Stomach (tissue), 8 donors: ENCODE measurements at regions not wholly inside any gene's neighbourhood (a gene's known extent, or its start where the extent isn't known, plus 50 kb on each side); places are given as distances from the start of the nearest gene placed in this dataset.
A peak's percentile ranks its signal among the peaks of the same experiment; 100 is the strongest.
"Not testable (repeated sequence)": the region's sequence is repeated elsewhere in the genome, so short reads cannot be mapped to it uniquely, and the experiment has no call there.

Experiments used
- DNase-seq, 2 donors: peaks; one replicate each; pipeline versions ENCODE4 v3.0.0 to v3.0.0-alpha.2; 2013 to 2019
- H3K27ac ChIP-seq, 5 donors: fragments of 200-600 bp in 4 of 5; sonication (generic) in 4 of 5; one replicate each; pipeline ENCODE4 v1.5.1; 2013 to 2019; ENCODE audit warnings: mild to moderate bottlenecking in 1 of 5, moderate library complexity in 1 of 5
- H3K27me3 ChIP-seq, 3 donors: fragments of 200-600 bp; sonication (generic); one replicate each; pipeline ENCODE4 v1.5.1; 2017 to 2019; ENCODE audit warnings: mixed run types in 1 of 3
- H3K36me3 ChIP-seq, 4 donors: fragments of 200-600 bp; sonication (generic); 1 replicate in 3 of 4; 2 replicates in 1 of 4; pipeline ENCODE4 v1.5.1; 2016 to 2019
- H3K4me1 ChIP-seq, 4 donors: fragments of 200-600 bp; sonication (generic); one replicate each; pipeline ENCODE4 v1.5.1; 2016 to 2019
- H3K4me3 ChIP-seq, 4 donors: fragments of 200-600 bp; sonication (generic) in 3 of 4; one replicate each; pipeline ENCODE4 v1.5.1; 2016 to 2019; ENCODE audit warnings: mild to moderate bottlenecking in 1 of 4
- H3K9me3 ChIP-seq, 4 donors: fragments of 200-600 bp; sonication (generic); one replicate each; pipeline ENCODE4 v1.5.1; 2016 to 2019
- EP300 ChIP-seq: sonication (generic); formaldehyde crosslinking; IDR thresholded peaks from one replicate; pipeline ENCODE4 v1.6.1; 2017; ENCODE audit warnings: antibody characterized with exemption
- POLR2A ChIP-seq, 4 donors: fragments of 450-650 bp; IDR thresholded peaks; one replicate each; pipeline ENCODE4 v1.6.1; 2016; ENCODE audit warnings: antibody characterized with exemption in 4 of 4, control low read depth in 2 of 4, mild to moderate bottlenecking in 1 of 4, moderate library complexity in 1 of 4
- POLR2AphosphoS5 ChIP-seq, 3 donors: sonication (generic); formaldehyde crosslinking; IDR thresholded peaks; one replicate each; pipeline ENCODE4 v1.6.1; 2016; ENCODE audit warnings: antibody characterized with exemption in 3 of 3
- WGBS, 5 donors: extraction: QIAGEN DNeasy Blood & Tissue Kit in 3 of 5; methylation state at CpG; one replicate each; pipeline versions ENCODE4 v1.1.5 to v1.1.7; 2013 to 2018; 5-methylcytosine and 5-hydroxymethylcytosine counted together
- intact Hi-C: fragments of 100-400 bp; cut with DNase I; formaldehyde crosslinking; loops from one replicate; pipeline ENCODE4 v1.15.1; 2023; ENCODE audit warnings: low total_unique reads
- TF ChIP-seq, protein P1 (sequence below), 7 experiments: fragments of 450-650 bp in 4 of 7; fragments of 200-600 bp in 3 of 7; sonication (generic) in 3 of 7; IDR thresholded peaks; one replicate each; pipeline ENCODE4 v1.5.1; 2016 to 2019; ENCODE audit warnings: antibody characterized with exemption in 7 of 7, control low read depth in 2 of 7, mild to moderate bottlenecking in 1 of 7
- donor health status: healthy with polysubstance abuse.
- donor health status: Bipolar disorder and iron deficiency.
- donor health status: healthy.

DNA sequence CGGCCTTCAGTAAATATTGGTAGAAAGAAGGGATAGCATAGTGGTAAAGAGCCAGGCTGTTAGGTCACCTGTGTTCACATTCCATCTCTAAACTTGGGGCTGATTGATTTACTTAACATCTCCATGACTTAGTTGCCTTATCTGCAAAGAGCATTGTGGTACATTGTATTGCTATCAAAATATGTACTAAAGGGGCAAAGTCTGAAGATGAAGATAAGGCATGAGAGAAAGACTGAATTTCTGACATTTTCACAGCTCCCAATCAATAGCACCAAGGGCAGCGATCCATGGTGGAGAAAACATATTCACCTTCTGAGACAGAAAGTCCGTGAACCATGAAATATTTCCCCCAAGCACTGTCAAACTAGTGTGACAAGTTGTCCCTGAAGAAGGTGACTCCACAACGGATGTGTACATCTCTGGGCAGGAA is 223.3 kb upstream of the STXBP5 start:
- no peak for DNase-seq

DNA sequence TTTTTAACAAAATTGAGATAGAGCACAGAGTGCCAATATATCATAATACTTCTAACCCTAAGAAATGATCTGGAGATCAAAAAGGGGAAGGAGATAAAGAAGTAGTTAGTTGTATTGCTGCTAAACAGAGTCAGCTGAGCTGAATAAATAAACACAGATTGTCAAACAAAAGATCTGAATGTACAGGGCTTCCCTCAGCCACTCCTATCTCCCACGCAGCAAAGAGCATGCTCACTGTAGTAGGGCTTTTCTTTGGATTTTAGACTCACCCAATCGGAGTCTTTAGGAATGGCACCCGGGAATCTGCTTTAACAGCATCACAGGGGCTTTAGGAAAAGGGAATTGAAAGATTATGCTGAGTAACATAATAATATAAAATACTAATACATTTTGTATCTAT is 222.2 kb upstream of the STXBP5 start:
- DNase-seq, result no peak
- Histone ChIP-seq H3K9me3 (peaks cover 0 to 1% (median 0%) of the 10 kb centered on the region in 4 donors), H3K27ac (no peak overlapping the region), H3K4me1 (peaks cover 0 to 5% (median 0%) of the 10 kb centered on the region in 4 donors), H3K36me3 (no peaks in the 10 kb centered on the region), H3K4me3 (no peak overlapping the region), H3K27me3 (no peaks in the 10 kb centered on the region)
- TF ChIP-seq POLR2AphosphoS5 (IDR thresholded peaks at IDR 0.05) (no peak), EP300 (no peak)
- intact Hi-C loops, result no loop called here
- WGBS, 5 donors, result 43 to 64% (median 56%) methylated on average over 3 of the region's 3 CpGs

More for the DNA sequence above, 223.3 kb upstream of the STXBP5 start:
- TF ChIP-seq POLR2AphosphoS5 (IDR thresholded peaks at IDR 0.05) (no peak), POLR2A (IDR thresholded peaks at IDR 0.05) (no peak), EP300 (no peak)
- TF ChIP-seq, protein P1, sequence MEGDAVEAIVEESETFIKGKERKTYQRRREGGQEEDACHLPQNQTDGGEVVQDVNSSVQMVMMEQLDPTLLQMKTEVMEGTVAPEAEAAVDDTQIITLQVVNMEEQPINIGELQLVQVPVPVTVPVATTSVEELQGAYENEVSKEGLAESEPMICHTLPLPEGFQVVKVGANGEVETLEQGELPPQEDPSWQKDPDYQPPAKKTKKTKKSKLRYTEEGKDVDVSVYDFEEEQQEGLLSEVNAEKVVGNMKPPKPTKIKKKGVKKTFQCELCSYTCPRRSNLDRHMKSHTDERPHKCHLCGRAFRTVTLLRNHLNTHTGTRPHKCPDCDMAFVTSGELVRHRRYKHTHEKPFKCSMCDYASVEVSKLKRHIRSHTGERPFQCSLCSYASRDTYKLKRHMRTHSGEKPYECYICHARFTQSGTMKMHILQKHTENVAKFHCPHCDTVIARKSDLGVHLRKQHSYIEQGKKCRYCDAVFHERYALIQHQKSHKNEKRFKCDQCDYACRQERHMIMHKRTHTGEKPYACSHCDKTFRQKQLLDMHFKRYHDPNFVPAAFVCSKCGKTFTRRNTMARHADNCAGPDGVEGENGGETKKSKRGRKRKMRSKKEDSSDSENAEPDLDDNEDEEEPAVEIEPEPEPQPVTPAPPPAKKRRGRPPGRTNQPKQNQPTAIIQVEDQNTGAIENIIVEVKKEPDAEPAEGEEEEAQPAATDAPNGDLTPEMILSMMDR (IDR thresholded peaks at IDR 0.05), result no peak
- Histone ChIP-seq H3K9me3 (no peaks in the 10 kb centered on the region), H3K4me1 (peaks cover 0 to 5% (median 0%) of the 10 kb centered on the region in 4 donors), H3K27me3 (no peaks in the 10 kb centered on the region), H3K36me3 (no peaks in the 10 kb centered on the region), H3K4me3 (no peak overlapping the region), H3K27ac (no peak overlapping the region)
- WGBS, 5 donors, result 40 to 55% (median 52%) methylated on average over 4 of the region's 4 CpGs
- intact Hi-C loops, result no loop called here

GRCh38 chr6:146984251-146984924 is 219.8 kb upstream of the STXBP5 start:
- DNase-seq, result no peak
- WGBS, 5 donors, result 51 to 67% (median 57%) methylated on average over 11 of the region's 11 CpGs
- Histone ChIP-seq H3K27me3 (no peaks in the 10 kb centered on the region), H3K4me3 (no peak overlapping the region), H3K9me3 (peaks cover 0 to 4% (median 0%) of the 10 kb centered on the region in 4 donors), H3K27ac (no peak overlapping the region), H3K4me1 (peaks cover 0 to 5% (median 0%) of the 10 kb centered on the region in 4 donors), H3K36me3 (no peaks in the 10 kb centered on the region)
- TF ChIP-seq POLR2AphosphoS5 (IDR thresholded peaks at IDR 0.05) (no peak), EP300 (no peak), POLR2A (IDR thresholded peaks at IDR 0.05) (no peak)
- TF ChIP-seq, protein P1 (IDR thresholded peaks at IDR 0.05), result no peak
- intact Hi-C loops, result no loop called here

- Histone ChIP-seq H3K36me3 (no peaks in the 10 kb centered on the region), H3K4me3 (no peak overlapping the region), H3K27ac (no peak overlapping the region), H3K27me3 (no peaks in the 10 kb centered on the region), H3K4me1 (peaks cover 0 to 5% (median 0%) of the 10 kb centered on the region in 4 donors), H3K9me3 (peaks cover 0 to 4% (median 0%) of the 10 kb centered on the region in 4 donors)
- intact Hi-C loops, result no loop called here
- DNase-seq, result peak in 1 of 2 donors; percentile 41
- TF ChIP-seq POLR2A (IDR thresholded peaks at IDR 0.05) (no peak), POLR2AphosphoS5 (IDR thresholded peaks at IDR 0.05) (no peak), EP300 (no peak)
- TF ChIP-seq, protein P1 (IDR thresholded peaks at IDR 0.05), result no peak
- 16 to 34% (median 24%) methylated on average over 3 of the region's 3 CpGs for WGBS, 5 donors
Measured at GRCh38 chr6:146985111-146985510, 219.1 kb upstream of the STXBP5 start.

DNA sequence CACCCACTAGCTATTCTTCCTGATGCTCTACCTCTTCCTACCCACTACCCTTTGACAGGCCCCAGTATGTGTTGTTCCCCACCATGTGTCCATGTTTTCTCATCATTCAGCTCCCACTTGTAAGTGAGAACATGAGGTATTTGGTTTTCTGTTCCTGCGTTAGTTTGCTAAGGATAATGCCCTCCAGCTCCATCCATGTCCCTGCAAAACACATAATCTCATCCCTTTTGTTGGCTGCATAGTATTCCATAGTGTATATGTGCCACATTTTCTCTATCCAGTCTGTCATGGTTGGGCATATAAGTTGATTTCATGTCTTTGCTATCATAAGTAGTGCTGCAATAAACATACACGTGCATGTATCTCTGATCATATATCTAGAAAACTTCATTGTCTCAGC is 218.3 kb upstream of the STXBP5 start:
- H3K27me3 ChIP-seq, result no peaks in the 10 kb centered on the region
- TF ChIP-seq, protein P1 (IDR thresholded peaks at IDR 0.05), result no peak
- TF ChIP-seq POLR2AphosphoS5 (IDR thresholded peaks at IDR 0.05) (no peak), EP300 (no peak), POLR2A (IDR thresholded peaks at IDR 0.05) (no peak)
- peaks cover 0 to under 1% (median 0%) of the 10 kb centered on the region in 4 donors for H3K4me1 ChIP-seq
- intact Hi-C loops, result no loop called here
- H3K36me3 ChIP-seq, result no peaks in the 10 kb centered on the region
- H3K9me3 ChIP-seq, result peaks cover 0 to 4% (median 0%) of the 10 kb centered on the region in 4 donors
- WGBS, 5 donors, result 94 to 98% (median 98%) methylated on average over 2 of the region's 2 CpGs
- no peak for DNase-seq
- H3K4me3 ChIP-seq, result no peak overlapping the region
- H3K27ac ChIP-seq, result no peak overlapping the region

DNA sequence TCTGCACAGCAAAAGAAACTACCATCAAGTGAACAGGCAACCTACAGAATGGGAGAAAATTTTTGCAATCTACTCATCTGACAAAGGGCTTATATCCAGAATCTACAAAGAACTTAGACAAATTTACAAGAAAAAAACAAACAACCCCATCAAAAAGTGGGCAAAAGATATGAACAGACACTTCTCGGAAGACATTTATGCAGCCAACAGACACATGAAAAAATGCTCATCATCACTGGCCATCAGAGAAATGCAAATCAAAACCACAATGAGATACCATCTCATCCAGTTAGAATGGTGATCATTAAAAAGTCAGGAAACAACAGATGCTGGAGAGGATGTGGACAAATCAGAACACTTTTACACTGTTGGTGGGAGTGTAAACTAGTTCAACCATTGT is 216.3 kb upstream of the STXBP5 start:
- H3K4me1 ChIP-seq, intact Hi-C loops, H3K36me3 ChIP-seq, H3K9me3 ChIP-seq, H3K27ac ChIP-seq, H3K27me3 ChIP-seq, DNase-seq, H3K4me3 ChIP-seq: not testable (repeated sequence)
- 84 to 100% (median 93%) methylated on average over 1 of the region's 1 CpG for WGBS, 5 donors
